ENCODE measurements at regions not wholly inside any gene's neighbourhood (a gene's known extent, or its start where the extent isn't known, plus 50 kb on each side); places are given as distances from the start of the nearest gene placed in this dataset.

DNA sequence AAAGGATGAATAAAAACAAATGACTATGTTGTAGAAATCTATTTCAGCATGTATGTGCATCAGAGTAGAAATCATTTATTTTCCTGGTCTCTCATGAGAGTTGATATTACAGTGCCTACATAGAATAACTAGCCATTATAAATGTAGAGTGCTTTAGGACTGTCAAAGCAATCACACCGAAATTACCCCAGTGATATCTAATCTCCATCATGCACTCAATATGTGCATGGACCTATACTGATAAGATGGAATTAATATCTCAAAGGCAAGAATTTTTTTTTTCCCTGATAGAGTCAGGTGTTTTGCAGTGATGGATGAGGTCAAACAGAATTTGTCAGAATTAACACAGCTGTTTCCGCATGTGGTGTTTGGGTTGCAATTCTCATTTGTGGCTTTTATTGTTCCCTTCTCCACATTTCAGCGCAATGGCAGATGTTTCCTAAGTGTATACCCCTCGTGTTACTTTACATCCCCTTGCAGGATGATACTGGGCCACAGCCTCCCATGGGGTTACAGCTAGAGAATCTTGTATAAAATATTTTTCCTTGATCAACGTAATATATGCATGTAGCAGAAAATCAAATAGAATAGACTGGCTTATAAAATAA is 298.8 kb downstream of the RASEF start:
- TF ChIP-seq ZNF391 (tag by site-specific recombination; IDR thresholded peaks at IDR 0.05; ENCODE audit: borderline replicate concordance, low read depth) (no peak), WT1 (tag by site-specific recombination; IDR thresholded peaks at IDR 0.05) (no peak), SP2 (tag by site-specific recombination; IDR thresholded peaks at IDR 0.05) (no peak), YY1 (tag by site-specific recombination; IDR thresholded peaks at IDR 0.05) (no peak), IKZF3 (tag by site-specific recombination; IDR thresholded peaks at IDR 0.05) (no peak)
- TF ChIP-seq, protein P1, sequence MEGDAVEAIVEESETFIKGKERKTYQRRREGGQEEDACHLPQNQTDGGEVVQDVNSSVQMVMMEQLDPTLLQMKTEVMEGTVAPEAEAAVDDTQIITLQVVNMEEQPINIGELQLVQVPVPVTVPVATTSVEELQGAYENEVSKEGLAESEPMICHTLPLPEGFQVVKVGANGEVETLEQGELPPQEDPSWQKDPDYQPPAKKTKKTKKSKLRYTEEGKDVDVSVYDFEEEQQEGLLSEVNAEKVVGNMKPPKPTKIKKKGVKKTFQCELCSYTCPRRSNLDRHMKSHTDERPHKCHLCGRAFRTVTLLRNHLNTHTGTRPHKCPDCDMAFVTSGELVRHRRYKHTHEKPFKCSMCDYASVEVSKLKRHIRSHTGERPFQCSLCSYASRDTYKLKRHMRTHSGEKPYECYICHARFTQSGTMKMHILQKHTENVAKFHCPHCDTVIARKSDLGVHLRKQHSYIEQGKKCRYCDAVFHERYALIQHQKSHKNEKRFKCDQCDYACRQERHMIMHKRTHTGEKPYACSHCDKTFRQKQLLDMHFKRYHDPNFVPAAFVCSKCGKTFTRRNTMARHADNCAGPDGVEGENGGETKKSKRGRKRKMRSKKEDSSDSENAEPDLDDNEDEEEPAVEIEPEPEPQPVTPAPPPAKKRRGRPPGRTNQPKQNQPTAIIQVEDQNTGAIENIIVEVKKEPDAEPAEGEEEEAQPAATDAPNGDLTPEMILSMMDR (tag by site-specific recombination; IDR thresholded peaks at IDR 0.05) = no peak
